ENCODE measurements at regions not wholly inside any gene's neighbourhood (a gene's known extent, or its start where the extent isn't known, plus 50 kb on each side); places are given as distances from the start of the nearest gene placed in this dataset.

DNA sequence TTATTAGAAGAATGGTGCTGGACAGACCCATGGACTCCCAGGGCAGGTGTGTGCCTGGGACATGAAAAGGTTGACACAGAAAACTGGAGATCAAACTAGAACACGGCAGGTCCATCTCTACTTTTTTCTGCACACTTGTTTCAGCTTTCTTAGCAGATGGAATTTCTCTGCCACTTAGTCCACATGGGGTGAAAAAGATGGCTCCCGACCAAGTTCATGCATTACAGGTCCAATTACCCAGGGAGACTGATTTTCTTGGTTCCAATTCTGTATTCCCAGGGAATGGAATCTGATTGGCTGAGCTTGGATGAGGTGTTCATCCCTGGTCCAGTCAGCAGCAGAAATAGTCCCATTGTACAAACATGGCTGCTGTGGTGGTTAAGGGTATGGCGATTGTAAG, 238.9 kb upstream of the SRRM4 start:
- no peak for TF ChIP-seq CTCF (IDR thresholded peaks at IDR 0.05)
- TF ChIP-seq POLR2A (IDR thresholded peaks at IDR 0.05) = no peak

Measured in uterus (tissue), 2 donors.